ENCODE measurements at regions not wholly inside any gene's neighbourhood (a gene's known extent, or its start where the extent isn't known, plus 50 kb on each side); places are given as distances from the start of the nearest gene placed in this dataset.

GRCh38 chr5:106172681-106173532 is 1497.8 kb downstream of the EFNA5 start:
- DNase-seq (ENCODE audit: low read depth, low spot score), result no peak
- CTCF ChIA-PET, result no interaction called here
- Histone ChIP-seq H3K79me2 (ENCODE audit: insufficient read depth, low read length) (no peaks in the 10 kb centered on the region), H3K4me1 (ENCODE audit: control insufficient read depth in 1 of 2, insufficient read depth in 2 of 2, low read length in 2 of 2) (peaks cover 0 to 16% of the 10 kb centered on the region in 2 experiments; a peak in 2 of 4 replicates), H4K20me1 (ENCODE audit: insufficient read depth) (no peaks in the 10 kb centered on the region), H3K9me2 (ENCODE audit: insufficient read depth) (no peaks in the 10 kb centered on the region), H3K4me2 (ENCODE audit: low read length) (peak overlapping the region; percentile 23; the same call in 1 of the 2 replicates), H3K27me3 (ENCODE audit: insufficient read depth, low read length) (no peaks in the 10 kb centered on the region), H3K4me3 (replicated peaks in 1 of 2; ENCODE audit: low read depth in 1 of 2, low read length in 2 of 2) (no peak overlapping the region), H3K36me3 (ENCODE audit: control insufficient read depth in 1 of 2, insufficient read depth in 2 of 2, low read length in 2 of 2) (no peaks in the 10 kb centered on the region), H3K27ac (ENCODE audit: low read depth, low read length) (no peak overlapping the region), H3K9me3 (ENCODE audit: control insufficient read depth in 1 of 2, insufficient read depth in 1 of 2, low read depth in 1 of 2, low read length in 2 of 2) (no peaks in the 10 kb centered on the region), H3K9ac (ENCODE audit: low read length) (no peak overlapping the region), H2AFZ (ENCODE audit: low read depth, low read length, poor library complexity, severe bottlenecking) (peak overlapping the region; percentile 10)
- peak; percentile 49; the same call in 1 of the 2 replicates for ATAC-seq
- RAD21 ChIA-PET (ENCODE audit: low non-redundant PET in 1 of 2, low total read pairs in 2 of 2, uncharacterized antibody in 2 of 2, unreplicated experiment in 2 of 2), result no interaction called here
- TF ChIP-seq SP1 (IDR thresholded peaks at IDR 0.05; ENCODE audit: low read depth) (no peak), SRF (IDR thresholded peaks at IDR 0.05; ENCODE audit: low read depth) (no peak), ZBTB33 (IDR thresholded peaks at IDR 0.05; ENCODE audit: extremely low read depth, insufficient replicate concordance, low read length) (no peak), ZFX (IDR thresholded peaks at IDR 0.05) (no peak), CEBPB (IDR thresholded peaks at IDR 0.05; ENCODE audit: low read depth) (no peak), RAD21 (IDR thresholded peaks at IDR 0.05; ENCODE audit: low read depth) (no peak), CTCF (IDR thresholded peaks at IDR 0.05 in 2 of 3, conservative IDR thresholded peaks at IDR 0.05 in 1 of 3; ENCODE audit: borderline replicate concordance in 1 of 3, insufficient read depth in 1 of 3, low read depth in 2 of 3, low read length in 2 of 3) (no peak), MAX (IDR thresholded peaks at IDR 0.05) (no peak), FOSL1 (IDR thresholded peaks at IDR 0.05; ENCODE audit: low read depth) (no peak), POLR2AphosphoS5 (IDR thresholded peaks at IDR 0.05; ENCODE audit: low read depth, low read length) (no peak), EZH2 (IDR thresholded peaks at IDR 0.05) (no peak), JUND (IDR thresholded peaks at IDR 0.05) (no peak), YY1 (IDR thresholded peaks at IDR 0.05; ENCODE audit: extremely low read depth, insufficient replicate concordance, low read depth, low read length) (no peak), EGR1 (IDR thresholded peaks at IDR 0.05; ENCODE audit: low read depth) (no peak), ELF1 (IDR thresholded peaks at IDR 0.05; ENCODE audit: borderline replicate concordance, low read depth) (no peak), POLR2A (IDR thresholded peaks at IDR 0.05; ENCODE audit: borderline replicate concordance, extremely low read depth, insufficient read depth, insufficient read length) (no peak), EZH2phosphoT487 (IDR thresholded peaks at IDR 0.05; ENCODE audit: borderline replicate concordance) (no peak)
- intact Hi-C loops (cut with micrococcal nuclease), result no loop called here
- POLR2A ChIA-PET, result no interaction called here
- no TSS peak for BruUV-seq (replicated peaks)

Measured in HCT116 (cell line).